Panc1 (cell line): ENCODE measurements at regions not wholly inside any gene's neighbourhood (a gene's known extent, or its start where the extent isn't known, plus 50 kb on each side); places are given as distances from the start of the nearest gene placed in this dataset.
"Not testable (repeated sequence)": the region's sequence is repeated elsewhere in the genome, so short reads cannot be mapped to it uniquely, and the experiment has no call there.

ENCODE experiments used
- ATAC-seq: fragments of 200-7000 bp; cut with Tn5 transposase; 2 replicates; pipeline ENCODE4 v1.9.1; 2020; ENCODE audit warnings: mild to moderate bottlenecking, moderate library complexity
- BruUV-seq: library from RNA; stranded (reverse); fragments of 400-500 nt; replicated peaks from 2 replicates; lab custom pipeline; 2021; lab: Mats Ljungman, UMichigan
- CTCF ChIA-PET: fragments of 300-600 bp; sonication (Branson Sonifier 250); formaldehyde crosslinking; loops from one replicate; lab custom pipeline; 2022; ENCODE audit warnings: antibody characterized with exemption; lab: Charles Lee
- POLR2A ChIA-PET: fragments of 300-600 bp; sonication (Branson Sonifier 250); formaldehyde crosslinking; loops from one replicate; lab custom pipeline; 2022; ENCODE audit warnings: antibody characterized with exemption; lab: Charles Lee
- DNase-seq: peaks from one replicate; pipeline ENCODE4 v3.0.0-alpha.2; 2010; ENCODE audit warnings: low read depth, low spot score
- H3K27ac ChIP-seq: 2 replicates; pipeline ENCODE4 v1.5.1; 2011; ENCODE audit warnings: mild to moderate bottlenecking, low read length, inconsistent platforms
- H3K27me3 ChIP-seq: fragments of 200-500 bp; sonication (Bioruptor generic); 2 replicates; pipeline ENCODE4 v1.6.0; 2014; ENCODE audit warnings: low read length, inconsistent platforms; ENCODE audit not compliant: control insufficient read depth, insufficient read depth
- H3K36me3 ChIP-seq: fragments of 200-500 bp; sonication (Bioruptor generic); 2 replicates; pipeline ENCODE4 v1.5.1; 2014; ENCODE audit warnings: inconsistent platforms, mild to moderate bottlenecking, low read length, moderate library complexity; ENCODE audit not compliant: control insufficient read depth, insufficient read depth
- H3K4me1 ChIP-seq: 2 replicates; pipeline ENCODE4 v1.5.1; 2011; ENCODE audit warnings: inconsistent platforms, mild to moderate bottlenecking, low read length, moderate library complexity; ENCODE audit not compliant: control insufficient read depth, insufficient read depth
- H3K4me3 ChIP-seq, 2 experiments: 2 replicates each; pipeline ENCODE4 v1.5.1; 2011 to 2012; ENCODE audit warnings: low read depth in 2 of 2, low read length in 2 of 2, mild to moderate bottlenecking in 2 of 2, inconsistent platforms in 1 of 2, moderate library complexity in 1 of 2
- H3K9me3 ChIP-seq: fragments of 200-500 bp; sonication (Bioruptor generic); 2 replicates; pipeline ENCODE4 v1.5.1; 2014; ENCODE audit warnings: low read depth, mild to moderate bottlenecking, inconsistent platforms, low read length, moderate library complexity; ENCODE audit not compliant: control insufficient read depth, insufficient read depth
- POLR2AphosphoS5 ChIP-seq: IDR thresholded peaks from 2 replicates; pipeline ENCODE4 v1.6.1; 2012; ENCODE audit warnings: mild to moderate bottlenecking, low read depth, low read length, moderate library complexity
- SIN3A ChIP-seq: IDR thresholded peaks from 2 replicates; pipeline ENCODE4 v1.6.1; 2012; ENCODE audit warnings: low read depth, mild to moderate bottlenecking, low read length, moderate library complexity, borderline replicate concordance; ENCODE audit not compliant: insufficient read depth
- TCF7L2 ChIP-seq: IDR thresholded peaks from 2 replicates; pipeline ENCODE4 v1.6.1; 2011; ENCODE audit warnings: mild to moderate bottlenecking, low read depth, low read length, inconsistent platforms
- in situ Hi-C: cut with HindIII; loops from 2 replicates; pipeline ENCODE4 v1.10.0; 2016; ENCODE audit warnings: low sequenced_read_pairs, low pct_unique_long_range_greater_than_20kb
- intact Hi-C: fragments of 100-400 bp; cut with micrococcal nuclease; formaldehyde crosslinking; loops from one replicate; pipeline ENCODE4 v1.10.0; 2022; ENCODE audit not compliant: unreplicated experiment
- TF ChIP-seq, protein P1 (sequence below), 2 experiments: IDR thresholded peaks; 2 replicates each; pipeline ENCODE4 v1.6.1; 2011 to 2012; ENCODE audit warnings: low read depth in 2 of 2, control low read depth in 1 of 2, low read length in 1 of 2, mild to moderate bottlenecking in 1 of 2, moderate library complexity in 1 of 2; ENCODE audit not compliant: insufficient read depth in 1 of 2
- TF ChIP-seq, protein P2 (sequence below): fragments of 450-650 bp; IDR thresholded peaks from 2 replicates; pipeline ENCODE4 v1.5.1; 2017; ENCODE audit warnings: mild to moderate bottlenecking

DNA sequence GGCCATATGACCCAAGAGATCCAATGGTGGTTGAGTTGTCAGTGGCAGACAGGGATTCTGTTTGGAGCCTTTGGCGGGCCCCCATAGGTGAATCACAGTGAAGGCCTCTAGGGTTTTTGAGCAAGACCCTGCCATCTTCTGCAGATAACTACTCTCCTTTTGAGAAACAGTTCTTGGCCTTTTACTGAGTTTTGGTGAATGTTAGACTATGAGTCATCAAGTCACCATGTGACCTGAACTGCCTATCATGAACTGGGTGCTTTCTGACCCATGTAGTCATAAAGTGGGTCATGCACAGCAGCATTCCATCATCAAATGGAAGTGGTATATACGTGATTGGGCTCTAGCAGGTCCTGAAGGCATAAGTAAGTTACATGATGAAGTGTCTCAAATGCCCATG lies 236.6 kb downstream of the TFAP2B start:
- H3K4me1 ChIP-seq, H3K36me3 ChIP-seq, CTCF ChIA-PET, H3K4me3 ChIP-seq, H3K27me3 ChIP-seq, H3K9me3 ChIP-seq, ATAC-seq, intact Hi-C loops, H3K27ac ChIP-seq, POLR2A ChIA-PET, in situ Hi-C loops, DNase-seq, BruUV-seq: not testable (repeated sequence)

DNA sequence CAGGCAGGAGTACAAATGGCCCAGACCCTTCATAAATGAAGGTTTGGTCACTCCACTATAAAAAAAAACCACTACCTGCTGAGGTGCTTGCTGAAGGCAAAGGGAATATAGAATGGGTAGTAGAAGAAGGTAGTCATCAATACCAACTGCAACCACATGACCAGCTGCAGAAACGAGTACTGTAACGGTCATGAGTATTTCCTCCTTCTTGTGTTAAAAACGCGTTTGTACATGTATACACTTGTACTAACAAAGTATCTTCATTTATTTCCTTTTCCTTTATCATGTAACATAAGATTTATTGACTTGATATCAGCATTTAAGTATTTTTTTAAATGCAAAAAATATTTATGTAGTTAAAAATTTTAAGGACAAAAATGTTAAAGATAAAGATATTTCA lies 238.6 kb downstream of the TFAP2B start:
- no peak overlapping the region for H3K27ac ChIP-seq
- ChIA-PET CTCF (no interaction called here), POLR2A (no interaction called here)
- TF ChIP-seq, protein P1, sequence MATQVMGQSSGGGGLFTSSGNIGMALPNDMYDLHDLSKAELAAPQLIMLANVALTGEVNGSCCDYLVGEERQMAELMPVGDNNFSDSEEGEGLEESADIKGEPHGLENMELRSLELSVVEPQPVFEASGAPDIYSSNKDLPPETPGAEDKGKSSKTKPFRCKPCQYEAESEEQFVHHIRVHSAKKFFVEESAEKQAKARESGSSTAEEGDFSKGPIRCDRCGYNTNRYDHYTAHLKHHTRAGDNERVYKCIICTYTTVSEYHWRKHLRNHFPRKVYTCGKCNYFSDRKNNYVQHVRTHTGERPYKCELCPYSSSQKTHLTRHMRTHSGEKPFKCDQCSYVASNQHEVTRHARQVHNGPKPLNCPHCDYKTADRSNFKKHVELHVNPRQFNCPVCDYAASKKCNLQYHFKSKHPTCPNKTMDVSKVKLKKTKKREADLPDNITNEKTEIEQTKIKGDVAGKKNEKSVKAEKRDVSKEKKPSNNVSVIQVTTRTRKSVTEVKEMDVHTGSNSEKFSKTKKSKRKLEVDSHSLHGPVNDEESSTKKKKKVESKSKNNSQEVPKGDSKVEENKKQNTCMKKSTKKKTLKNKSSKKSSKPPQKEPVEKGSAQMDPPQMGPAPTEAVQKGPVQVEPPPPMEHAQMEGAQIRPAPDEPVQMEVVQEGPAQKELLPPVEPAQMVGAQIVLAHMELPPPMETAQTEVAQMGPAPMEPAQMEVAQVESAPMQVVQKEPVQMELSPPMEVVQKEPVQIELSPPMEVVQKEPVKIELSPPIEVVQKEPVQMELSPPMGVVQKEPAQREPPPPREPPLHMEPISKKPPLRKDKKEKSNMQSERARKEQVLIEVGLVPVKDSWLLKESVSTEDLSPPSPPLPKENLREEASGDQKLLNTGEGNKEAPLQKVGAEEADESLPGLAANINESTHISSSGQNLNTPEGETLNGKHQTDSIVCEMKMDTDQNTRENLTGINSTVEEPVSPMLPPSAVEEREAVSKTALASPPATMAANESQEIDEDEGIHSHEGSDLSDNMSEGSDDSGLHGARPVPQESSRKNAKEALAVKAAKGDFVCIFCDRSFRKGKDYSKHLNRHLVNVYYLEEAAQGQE (IDR thresholded peaks at IDR 0.05; ENCODE audit: insufficient read depth in 1 of 2, low read depth in 2 of 2, low read length in 1 of 2), result no peak
- TF ChIP-seq, protein P2, sequence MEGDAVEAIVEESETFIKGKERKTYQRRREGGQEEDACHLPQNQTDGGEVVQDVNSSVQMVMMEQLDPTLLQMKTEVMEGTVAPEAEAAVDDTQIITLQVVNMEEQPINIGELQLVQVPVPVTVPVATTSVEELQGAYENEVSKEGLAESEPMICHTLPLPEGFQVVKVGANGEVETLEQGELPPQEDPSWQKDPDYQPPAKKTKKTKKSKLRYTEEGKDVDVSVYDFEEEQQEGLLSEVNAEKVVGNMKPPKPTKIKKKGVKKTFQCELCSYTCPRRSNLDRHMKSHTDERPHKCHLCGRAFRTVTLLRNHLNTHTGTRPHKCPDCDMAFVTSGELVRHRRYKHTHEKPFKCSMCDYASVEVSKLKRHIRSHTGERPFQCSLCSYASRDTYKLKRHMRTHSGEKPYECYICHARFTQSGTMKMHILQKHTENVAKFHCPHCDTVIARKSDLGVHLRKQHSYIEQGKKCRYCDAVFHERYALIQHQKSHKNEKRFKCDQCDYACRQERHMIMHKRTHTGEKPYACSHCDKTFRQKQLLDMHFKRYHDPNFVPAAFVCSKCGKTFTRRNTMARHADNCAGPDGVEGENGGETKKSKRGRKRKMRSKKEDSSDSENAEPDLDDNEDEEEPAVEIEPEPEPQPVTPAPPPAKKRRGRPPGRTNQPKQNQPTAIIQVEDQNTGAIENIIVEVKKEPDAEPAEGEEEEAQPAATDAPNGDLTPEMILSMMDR, result no peak
- TF ChIP-seq SIN3A, result no peak
- no peak for TF ChIP-seq TCF7L2
- no peak for TF ChIP-seq POLR2AphosphoS5
- no peaks in the 10 kb centered on the region for H3K4me1 ChIP-seq
- H3K36me3 ChIP-seq, result no peaks in the 10 kb centered on the region
- intact Hi-C loops, result no loop called here
- in situ Hi-C loops, result no loop called here
- H3K9me3 ChIP-seq, result no peaks in the 10 kb centered on the region
- H3K27me3 ChIP-seq, result no peaks in the 10 kb centered on the region
- H3K4me3 ChIP-seq, result no peak overlapping the region
- no peak for DNase-seq
- BruUV-seq, result no TSS peak
- no peak for ATAC-seq

DNA sequence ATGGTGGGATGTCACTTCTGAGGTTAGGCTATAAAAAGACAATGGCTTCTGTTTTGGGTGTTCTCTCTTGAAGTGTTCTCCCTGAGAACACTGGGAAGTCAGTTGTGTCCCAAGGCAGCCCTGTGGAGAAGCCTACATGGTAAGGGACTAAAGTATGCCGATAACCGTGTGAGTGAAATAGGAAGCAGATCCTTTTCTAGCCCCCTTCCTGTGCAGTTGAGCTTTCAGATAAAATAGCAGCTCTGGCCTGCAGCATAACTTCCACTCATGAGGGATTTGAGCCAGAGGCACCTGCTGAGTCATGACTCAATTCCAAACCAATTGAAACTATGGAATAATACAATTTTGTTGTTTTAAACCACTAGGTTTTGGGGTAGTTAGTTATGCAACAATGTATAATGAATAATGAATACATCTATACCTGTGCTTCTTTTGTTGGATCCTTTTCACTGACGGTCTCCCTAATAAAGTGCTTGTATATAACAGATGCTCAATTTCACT lies 241.6 kb downstream of the TFAP2B start:
- intact Hi-C loops, result no loop called here
- Histone ChIP-seq H3K4me1 (no peaks in the 10 kb centered on the region), H3K4me3 (no peak overlapping the region), H3K27ac (no peak overlapping the region), H3K9me3 (no peaks in the 10 kb centered on the region), H3K36me3 (no peaks in the 10 kb centered on the region), H3K27me3 (no peaks in the 10 kb centered on the region)
- no peak for ATAC-seq
- POLR2A ChIA-PET, result interaction anchor here (0.6 kb wide), 1 partner anchor 75 kb away, joined by 4 read pairs; no protein-coding TSS in a partner anchor
- no peak for TF ChIP-seq SIN3A
- no peak for TF ChIP-seq POLR2AphosphoS5
- CTCF ChIA-PET, result no interaction called here
- DNase-seq, result no peak
- in situ Hi-C loops, result no loop called here
- BruUV-seq, result no TSS peak
